Epidermal melanocyte (primary cell): ENCODE measurements at regions not wholly inside any gene's neighbourhood (a gene's known extent, or its start where the extent isn't known, plus 50 kb on each side); places are given as distances from the start of the nearest gene placed in this dataset.
"Not testable (repeated sequence)": the region's sequence is repeated elsewhere in the genome, so short reads cannot be mapped to it uniquely, and the experiment has no call there.

Source experiments
- DNase-seq: peaks from one replicate; pipeline ENCODE4 v3.0.0; 2011; ENCODE audit warnings: low spot score; ENCODE audit not compliant: insufficient read length

DNA sequence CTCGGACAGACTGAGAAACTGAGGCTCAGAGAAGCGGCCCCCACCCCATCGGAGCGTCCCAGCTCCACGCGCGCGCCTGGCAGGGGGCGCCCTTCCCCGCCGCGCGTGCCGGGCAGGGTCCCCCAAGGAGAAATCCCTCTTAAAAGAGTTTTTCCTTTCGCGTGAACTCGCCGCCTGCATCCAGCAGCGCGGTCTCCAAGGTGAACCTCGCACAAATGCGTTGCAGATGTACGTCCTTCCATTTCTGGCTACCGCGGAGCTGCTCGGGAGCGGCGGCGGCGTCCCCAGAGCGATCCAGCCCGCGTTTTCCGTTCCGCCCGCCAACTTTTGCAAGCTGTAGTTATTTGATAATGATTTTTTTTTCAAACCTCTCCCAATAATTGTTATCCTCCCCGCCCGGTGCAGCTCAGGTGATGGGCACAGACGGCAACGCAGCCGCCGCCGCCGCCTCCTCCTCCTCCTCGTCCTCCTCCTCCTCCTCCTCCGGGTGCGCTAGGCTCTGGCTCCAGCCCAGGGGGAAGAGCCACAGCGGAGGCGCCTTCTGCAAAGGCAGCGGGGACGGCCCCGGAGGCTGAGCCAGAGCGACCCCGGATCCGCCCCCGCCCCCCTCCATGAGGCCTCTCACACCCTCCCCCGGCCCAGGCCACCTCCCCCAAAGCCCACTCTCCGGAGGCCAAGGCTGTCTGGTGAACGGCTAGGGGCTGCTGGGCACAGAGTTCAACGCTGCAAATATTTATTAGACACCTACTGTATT lies 74.0 kb upstream of the CUX1 start:
- no peak for DNase-seq

DNA sequence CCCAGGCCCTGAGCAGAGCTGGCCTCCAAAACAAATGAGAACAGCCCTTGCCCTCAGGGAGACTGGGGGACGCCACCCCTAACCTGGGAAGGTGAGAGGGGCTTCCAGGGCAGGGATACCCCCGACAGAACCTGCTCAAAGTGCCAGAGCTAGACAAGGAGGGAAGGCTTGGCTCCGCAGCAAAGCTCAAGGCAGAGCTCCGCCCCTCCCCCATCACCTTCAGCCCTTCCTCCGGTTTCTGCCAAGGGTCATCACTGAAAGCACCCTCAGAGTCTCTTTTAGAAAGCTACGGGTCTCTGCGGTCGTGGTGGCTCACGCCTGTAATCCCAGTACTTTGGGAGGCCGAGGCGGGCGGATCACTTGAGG lies 73.4 kb upstream of the CUX1 start:
- no peak for DNase-seq

DNA sequence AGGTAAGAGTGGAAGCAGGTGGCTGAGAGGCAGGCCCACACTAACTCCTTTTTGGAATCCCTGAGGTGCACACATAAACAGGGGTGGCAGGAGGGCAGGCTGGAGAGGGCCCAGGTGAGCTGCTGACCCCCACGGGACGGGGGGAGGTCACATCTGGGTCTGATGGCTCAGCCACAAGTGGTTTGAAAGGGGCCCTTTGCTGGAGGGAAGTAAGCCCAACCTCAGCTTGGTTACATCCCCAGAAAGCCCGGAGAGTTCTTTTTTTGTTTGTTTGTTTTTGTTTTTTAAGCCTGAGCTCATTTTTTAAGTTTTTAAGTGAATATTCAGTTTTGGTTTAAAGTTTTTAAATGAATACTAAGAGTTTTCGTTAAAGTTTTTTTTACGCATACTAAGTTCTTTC lies 72.8 kb upstream of the CUX1 start:
- no peak for DNase-seq

DNA sequence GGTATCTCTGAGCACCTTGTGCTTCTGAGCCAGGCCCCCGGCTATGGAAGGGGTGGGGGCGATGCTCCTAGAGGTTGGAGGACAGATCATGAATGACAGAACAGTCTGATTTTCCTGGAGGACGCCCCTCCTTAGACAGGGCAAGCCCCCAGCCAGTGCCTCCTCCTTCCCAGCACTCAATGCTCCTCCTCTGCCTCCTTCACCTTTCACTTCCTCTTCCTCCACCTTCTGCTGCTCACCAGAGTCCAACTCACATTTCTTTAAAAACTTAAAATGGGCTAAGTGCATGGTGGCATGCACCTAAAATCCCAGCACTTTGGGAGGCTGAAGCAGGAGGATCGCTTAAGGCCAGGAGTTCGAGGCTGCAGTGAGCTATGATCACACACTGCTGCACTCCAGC lies 71.1 kb upstream of the CUX1 start:
- no peak for DNase-seq

DNA sequence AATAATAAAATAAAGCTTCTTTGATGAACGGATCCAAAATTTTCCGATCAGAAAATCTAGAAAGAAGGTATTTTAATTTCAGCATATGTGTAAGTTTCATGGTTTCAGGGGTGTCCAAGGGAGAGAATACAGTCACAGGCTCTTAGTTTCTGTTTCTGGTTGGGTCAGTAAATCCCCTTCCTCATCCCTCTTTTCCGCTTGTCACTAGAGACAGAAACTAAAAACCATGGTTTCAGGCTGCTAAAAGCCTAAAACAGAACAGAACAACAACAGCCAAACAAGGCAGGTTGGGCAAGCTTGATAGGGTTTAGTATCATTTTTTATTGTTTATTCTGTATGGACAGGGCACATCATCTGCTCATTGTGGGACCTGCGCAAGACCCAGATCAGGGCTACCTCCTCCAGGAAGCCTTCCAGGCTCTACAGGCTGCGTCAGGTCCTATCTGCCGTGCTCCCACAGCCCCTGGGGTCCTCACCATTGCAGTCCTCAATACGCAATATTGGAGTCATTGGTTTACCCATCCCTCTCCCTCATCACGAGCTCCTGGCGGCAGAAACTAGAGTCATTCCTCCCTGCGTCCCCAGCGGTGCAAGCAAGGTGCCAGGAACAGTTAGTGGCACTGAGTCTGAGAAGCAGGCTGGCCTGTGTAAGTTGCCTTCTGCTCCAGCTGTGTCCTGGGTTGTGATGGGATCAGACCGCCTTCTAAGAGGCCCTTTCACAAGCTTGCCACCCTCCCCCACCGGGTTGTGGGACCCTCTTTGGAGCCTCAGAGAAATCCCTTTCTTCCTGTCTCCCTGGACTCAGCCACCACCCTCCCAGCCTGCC lies 70.2 kb upstream of the CUX1 start:
- DNase-seq: no peak

DNA sequence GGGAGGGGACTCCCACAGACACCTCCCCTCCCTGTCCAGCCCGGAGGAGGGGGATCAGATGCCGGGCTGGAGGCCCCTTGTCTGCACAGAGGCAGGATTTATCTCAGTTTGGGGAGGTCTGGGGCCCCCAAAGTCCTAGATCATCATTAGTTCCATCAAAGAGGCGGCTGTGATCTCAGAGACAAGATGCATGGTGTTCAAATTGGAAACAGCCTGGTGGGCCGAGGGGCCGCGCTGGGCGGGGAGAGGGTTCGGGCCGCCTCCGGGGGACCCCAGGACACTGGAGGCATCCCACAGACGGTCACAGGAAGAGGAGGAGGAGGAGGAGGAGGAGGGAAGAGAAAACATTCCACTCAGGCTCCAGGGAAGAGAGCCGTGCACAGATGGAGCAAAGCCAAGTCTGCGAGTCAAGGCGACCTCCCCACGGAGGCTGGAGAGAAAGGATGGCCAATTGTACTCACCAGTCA lies 69.5 kb upstream of the CUX1 start:
- DNase-seq: no peak

DNA sequence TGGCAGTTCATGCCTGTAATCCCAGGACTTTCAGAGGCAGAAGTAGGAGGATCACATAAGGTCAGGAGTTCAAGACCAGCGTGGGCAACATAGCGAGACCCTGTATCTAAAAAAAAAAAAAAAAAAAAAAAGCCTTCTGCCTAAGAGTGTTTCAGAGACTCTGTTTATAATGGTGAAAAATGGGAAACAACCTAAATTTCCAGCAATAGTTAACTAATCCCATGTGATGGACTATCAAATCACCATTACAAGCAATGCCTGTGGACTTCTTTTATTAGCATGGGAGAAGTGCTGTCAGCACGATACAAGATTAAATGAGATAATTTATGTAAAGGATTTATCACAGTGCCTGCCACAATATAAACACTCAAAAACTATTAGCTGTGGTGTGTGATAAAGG lies 67.5 kb upstream of the CUX1 start:
- no peak for DNase-seq

DNA sequence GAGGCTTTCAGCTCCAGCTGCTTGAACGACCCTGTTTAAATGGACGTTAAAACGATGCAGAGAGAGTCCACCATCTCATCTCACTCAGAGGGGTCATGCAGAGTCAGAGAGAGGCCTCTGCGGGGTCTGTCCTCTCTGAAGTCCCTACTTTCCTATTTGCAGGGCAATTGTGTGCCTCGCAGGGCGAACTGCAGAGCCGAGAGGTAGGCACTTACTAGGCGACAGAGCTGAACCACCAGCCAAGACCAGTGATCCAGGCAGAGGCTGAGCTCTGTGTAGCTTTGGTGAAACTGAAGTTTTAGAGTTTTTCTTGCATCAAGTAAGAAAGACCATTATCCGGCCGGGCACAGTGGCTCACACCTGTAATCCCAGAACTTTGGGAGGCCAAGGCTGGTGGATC lies 64.1 kb upstream of the CUX1 start:
- no peak for DNase-seq

DNA sequence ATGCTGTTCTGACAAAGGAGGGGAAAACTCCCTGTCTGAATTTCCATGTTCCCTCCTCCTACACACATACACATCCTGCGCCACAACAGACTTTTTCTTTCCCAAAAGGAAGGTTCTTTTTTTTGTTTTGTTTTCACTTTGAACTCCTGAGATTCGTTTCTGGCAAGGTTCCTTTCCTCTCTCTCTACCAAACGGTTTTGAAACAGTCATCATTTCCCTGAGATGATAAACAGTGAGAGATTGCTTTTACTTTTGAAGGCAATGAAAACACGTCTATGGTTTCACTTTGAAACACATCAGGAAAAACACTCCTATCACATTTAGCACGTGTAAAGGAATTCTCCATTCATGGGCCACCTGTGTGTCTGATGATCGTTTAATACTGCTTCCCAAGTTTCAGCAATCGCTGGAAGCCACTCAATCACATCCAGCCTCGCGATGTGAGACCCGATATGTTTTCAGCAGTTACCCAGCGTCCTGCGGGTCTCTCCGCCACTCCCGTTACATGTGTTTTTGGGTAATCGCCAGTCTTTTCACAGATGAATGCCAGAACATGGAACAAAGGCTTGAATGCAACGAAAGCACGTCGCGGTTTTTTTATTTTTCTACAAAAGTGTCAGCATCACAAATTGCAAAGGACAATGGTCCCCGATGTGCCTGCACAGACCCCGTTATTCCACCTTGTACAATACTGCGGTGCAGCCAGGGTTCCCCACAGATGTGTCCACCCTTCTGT lies 62.8 kb upstream of the CUX1 start:
- DNase-seq: no peak

DNA sequence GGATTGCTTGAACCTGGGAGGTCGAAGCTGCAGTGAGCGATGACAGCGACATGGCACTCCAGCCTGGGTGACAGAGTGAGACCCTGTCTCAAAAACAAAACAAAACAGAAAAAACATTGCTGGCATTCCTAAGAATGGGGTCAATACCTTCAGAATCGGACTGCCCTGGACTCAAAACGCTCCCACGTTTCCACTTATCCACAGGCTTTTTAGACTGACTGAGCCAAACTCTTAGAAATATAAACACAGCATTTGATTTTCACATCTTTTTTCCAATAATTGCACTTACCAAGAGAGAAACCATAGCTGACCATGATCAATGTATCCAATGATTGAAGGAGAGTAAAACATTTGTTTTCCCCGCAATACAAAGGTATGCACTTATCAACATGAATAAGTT lies 59.5 kb upstream of the CUX1 start:
- DNase-seq: no peak

DNA sequence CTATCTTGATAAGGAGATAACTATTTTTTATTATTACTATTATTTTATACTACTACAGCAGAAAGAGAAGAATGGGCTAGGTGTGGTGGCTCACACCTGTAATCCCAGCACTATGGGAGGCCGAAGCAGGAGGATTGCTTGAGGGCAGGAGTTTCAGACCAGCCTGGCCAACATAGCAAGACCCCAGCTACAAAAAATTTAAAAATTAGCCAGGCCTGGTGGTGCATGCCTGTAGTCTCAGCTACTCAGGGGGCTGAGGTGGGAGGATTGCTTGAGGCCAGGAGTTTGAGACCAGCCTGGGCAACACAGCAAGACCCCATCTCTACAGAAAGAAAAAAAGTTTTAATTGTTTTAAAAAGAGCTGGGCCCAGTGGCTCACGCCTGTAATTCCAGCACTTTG lies 58.9 kb upstream of the CUX1 start:
- DNase-seq: not testable (repeated sequence)

DNA sequence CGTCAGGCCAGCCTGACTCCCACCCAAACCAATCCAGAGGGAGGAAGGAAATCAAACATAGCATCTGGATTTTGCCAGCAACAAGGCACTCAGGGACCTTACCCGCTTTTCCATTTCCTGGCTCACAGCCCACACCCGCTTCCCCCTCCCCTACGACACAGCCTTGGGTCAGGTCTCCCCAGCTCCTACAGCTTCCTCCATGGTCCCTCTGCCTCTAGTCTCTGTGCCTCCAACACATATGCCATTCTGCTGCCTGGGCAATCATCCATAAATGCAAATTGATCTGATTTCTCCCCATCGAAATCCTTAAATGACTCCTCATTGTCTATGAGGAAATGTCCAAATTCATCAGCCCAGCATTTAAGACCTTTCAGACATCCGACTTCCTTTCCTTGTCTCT lies 53.2 kb upstream of the CUX1 start:
- no peak for DNase-seq

DNA sequence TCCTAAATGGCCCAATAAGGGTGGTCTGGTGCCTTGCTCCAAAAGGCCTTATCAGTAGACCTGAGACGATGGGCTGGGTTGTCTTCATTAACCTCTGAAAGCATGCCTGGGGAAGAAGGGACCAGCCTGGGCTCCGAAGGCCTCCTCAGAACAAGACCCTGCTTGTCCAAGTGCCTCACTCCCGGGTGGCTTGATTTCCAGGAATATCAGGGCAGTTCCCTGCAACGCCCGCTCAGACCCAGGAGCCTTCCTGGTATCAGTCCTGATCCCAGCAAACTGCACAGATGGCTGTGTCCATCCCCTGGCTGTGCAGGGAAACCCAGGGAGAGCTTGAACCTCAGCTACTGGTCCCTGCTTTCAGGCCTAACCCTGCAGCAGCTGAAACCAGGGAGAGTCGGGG lies 49.9 kb upstream of the CUX1 start:
- DNase-seq: no peak
